GM12873 (cell line): ENCODE measurements at regions not wholly inside any gene's neighbourhood (a gene's known extent, or its start where the extent isn't known, plus 50 kb on each side); places are given as distances from the start of the nearest gene placed in this dataset.

ENCODE experiments used
- TF ChIP-seq, protein P1 (sequence below): IDR thresholded peaks from 2 replicates; pipeline ENCODE4 v1.5.1; 2012; ENCODE audit warnings: low read depth, mild to moderate bottlenecking, moderate library complexity, low read length, control low read depth; ENCODE audit not compliant: insufficient read depth; ENCODE audit errors: missing control alignments

DNA sequence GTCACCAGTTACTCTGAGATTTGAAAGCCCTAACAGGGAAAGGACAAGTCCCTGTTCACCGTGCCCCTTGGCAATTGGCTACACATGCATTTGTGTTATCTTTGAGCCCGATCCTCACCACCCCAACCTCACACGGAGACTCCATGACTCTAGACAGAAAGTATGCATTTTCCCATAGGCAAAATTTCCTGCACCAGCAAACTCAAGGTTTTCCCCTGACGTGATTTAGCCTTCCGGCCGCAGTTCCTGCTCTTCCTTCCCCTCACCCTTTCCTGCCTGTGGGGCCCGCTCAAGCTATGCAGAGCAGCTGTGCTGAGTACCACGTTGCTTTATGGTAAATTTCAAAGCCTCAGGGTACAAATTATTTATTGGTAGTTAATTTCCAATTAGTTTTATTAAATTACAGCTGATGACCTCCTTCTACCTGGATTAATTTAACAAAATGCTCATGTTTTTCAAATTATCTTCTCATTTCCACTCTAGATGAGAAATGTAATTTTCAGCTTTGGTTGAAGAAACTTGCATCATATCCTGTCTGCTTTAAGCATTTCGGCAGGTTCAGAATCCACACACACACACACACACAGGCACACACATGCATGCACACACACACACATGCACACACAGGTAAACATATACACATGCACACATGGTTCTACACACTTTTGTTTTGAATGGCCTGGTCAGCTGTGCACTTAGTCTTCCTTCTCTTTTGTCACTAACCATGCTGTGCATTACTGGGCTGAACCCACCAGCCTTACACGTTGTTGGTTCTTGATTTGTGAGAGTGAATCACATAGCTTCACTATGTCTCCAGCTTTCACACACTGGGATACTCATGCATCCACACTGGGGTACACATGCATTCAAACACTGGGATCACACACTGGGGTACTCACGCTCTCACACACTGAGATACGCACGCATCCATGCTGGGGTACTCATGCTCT, 283.1 kb upstream of the PITRM1 start:
- TF ChIP-seq, protein P1, sequence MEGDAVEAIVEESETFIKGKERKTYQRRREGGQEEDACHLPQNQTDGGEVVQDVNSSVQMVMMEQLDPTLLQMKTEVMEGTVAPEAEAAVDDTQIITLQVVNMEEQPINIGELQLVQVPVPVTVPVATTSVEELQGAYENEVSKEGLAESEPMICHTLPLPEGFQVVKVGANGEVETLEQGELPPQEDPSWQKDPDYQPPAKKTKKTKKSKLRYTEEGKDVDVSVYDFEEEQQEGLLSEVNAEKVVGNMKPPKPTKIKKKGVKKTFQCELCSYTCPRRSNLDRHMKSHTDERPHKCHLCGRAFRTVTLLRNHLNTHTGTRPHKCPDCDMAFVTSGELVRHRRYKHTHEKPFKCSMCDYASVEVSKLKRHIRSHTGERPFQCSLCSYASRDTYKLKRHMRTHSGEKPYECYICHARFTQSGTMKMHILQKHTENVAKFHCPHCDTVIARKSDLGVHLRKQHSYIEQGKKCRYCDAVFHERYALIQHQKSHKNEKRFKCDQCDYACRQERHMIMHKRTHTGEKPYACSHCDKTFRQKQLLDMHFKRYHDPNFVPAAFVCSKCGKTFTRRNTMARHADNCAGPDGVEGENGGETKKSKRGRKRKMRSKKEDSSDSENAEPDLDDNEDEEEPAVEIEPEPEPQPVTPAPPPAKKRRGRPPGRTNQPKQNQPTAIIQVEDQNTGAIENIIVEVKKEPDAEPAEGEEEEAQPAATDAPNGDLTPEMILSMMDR: no peak

DNA sequence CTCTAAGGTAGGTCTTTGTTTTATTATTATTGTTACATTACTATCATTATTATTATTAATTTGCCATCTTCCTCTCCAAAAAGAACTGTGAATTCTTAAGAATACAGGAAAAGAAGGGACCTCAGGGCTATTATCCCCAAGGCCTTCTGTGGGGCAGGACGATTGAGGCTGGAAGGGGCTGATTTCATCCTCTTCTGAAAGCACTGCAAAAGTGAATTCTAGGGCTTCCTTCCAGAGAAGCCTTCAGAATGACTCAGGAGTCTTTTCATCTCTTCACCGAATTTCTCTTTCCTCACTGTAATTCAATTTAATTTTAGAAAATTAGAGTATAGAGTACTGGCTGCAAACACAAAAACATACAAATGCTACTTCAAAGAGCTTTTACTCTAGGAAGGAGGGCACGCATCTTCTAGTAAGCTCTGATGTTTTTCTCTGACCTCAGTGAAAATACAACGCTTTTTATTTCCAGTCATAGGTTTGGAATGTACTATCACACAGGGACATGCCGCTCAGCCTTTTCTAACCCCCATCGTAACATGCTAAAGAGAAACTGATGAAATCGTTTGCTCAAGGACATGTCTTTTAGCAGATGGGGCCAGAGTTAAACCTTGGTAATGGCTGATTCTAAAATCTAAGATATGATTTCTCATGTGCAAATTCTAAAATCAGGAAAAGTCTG, 280.2 kb upstream of the PITRM1 start:
- TF ChIP-seq, protein P1: no peak

DNA sequence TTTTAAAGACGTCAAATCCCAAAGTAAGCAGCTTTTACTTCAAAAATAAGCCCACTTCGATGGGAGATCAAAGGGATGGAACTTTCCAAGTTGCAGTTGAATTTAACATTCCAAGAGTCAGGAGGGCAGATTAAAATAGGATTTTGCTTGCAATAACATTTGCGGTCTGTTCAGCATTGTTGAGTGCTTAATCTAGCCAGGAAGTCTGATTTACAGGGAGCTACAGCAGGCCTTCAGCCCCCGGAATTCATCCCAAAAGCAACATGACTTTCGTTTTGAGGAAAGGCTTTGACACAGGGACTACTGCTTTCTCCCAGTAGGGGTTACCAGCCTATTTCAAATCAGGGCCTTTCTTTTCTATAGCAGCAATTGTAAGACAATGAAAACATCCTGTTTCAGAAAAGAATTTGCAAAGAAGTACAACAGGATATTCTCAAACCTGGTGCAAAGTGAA, 279.6 kb upstream of the PITRM1 start:
- TF ChIP-seq, protein P1: no peak

DNA sequence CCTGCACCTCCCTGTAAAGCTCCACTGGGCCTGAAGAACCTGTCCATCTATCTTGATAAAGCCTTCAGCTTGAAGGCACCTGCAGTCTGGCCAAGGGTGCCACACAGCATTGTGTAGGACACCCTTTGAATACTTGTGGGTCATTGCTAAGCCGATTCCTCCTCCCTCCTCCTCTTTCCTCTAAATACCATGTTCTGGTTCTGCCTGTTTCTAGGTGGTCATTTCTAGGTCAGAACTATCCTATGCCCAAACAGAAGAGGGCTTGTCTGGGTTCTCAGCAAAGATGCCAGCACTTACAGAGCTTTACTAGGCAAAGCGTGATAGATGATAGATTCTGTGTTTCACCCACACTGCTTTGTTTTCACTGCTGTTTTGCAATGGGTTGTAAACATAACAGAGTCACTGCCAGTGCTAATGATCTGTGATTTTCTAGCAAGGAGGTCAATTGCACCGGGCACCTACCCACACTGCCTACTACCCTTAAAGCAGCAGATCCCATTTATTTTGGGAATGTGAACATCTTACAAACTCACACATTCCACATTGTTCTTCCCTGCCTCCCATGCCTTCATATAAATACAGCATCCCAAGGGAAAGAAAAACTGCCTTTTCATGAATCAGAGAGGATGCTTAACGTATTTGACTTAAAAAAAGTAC, 279.1 kb upstream of the PITRM1 start:
- TF ChIP-seq, protein P1: no peak

DNA sequence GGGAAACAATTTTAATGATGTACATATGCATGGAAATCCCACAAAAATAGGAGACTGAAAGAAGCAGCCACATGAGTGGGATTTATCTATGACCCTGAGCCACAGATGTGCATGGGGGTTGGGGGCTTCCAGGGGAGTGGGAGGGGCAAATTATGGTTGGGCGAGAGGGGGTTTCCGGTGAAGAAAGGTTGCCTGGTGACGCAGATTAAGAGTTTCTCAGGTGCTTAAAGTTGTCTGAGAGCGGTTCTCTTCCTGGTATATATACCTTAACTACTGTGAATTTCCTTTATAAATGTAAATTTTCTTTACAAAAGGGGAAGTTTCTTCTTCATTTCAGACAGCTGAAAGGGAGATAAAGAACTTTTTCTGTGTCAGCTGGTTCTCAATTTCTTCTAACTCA, 273.6 kb upstream of the PITRM1 start:
- TF ChIP-seq, protein P1: no peak

DNA sequence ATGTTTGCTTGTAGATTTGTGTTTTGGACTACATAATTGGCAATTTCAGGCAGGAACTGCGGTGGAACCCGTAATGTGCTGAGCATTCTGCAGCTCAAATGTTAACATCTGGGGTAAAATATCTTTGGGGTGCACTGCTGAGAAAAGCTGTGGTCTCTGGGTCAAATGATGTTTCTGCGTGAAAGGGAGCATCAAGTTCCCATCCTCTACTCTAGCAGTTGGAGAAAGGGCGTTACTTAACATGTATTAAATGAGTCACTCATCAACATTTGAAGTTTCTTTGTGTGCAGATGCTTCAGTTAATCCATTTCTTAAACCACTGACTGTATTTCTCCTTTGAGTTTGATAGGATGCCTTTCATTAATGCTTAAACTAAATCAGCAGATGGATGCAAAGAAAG, 273.1 kb upstream of the PITRM1 start:
- TF ChIP-seq, protein P1: no peak
